T-helper 1 cell treated with Interleukin-12 subunit alpha and Interleukin-12 subunit beta and Interleukin-4 antibody, amounts not matched to agents 30 ng/mL and 1 ng/mL, for 36 hours (primary cell): ENCODE measurements at regions not wholly inside any gene's neighbourhood (a gene's known extent, or its start where the extent isn't known, plus 50 kb on each side); places are given as distances from the start of the nearest gene placed in this dataset.

Experiments used
- intact Hi-C: fragments of 100-400 bp; cut with micrococcal nuclease; formaldehyde crosslinking; loops from one replicate; pipeline ENCODE4 v1.15.1; 2024

- intact Hi-C loops: loop anchor here (1.0 kb wide), 2 partner anchors 25 to 80 kb away; partner anchors contain the start of gene RASD1
These were observed 60.1 kb upstream of the MED9 start for GRCh38 chr17:17416400-17417360.

GRCh38 chr17:17417718-17418181 lies 59.0 kb upstream of the MED9 start:
- intact Hi-C loops: no loop called here

- intact Hi-C loops: no loop called here
These were observed 57.6 kb upstream of the MED9 start for GRCh38 chr17:17419166-17419565.

GRCh38 chr17:17419631-17420030 lies 57.2 kb upstream of the MED9 start:
- intact Hi-C loops: no loop called here

- intact Hi-C loops: no loop called here
These were observed 56.7 kb upstream of the MED9 start for GRCh38 chr17:17420082-17420481.

GRCh38 chr17:17420561-17421269 lies 56.1 kb upstream of the MED9 start:
- intact Hi-C loops: no loop called here

- intact Hi-C loops: no loop called here
These were observed 55.2 kb upstream of the MED9 start for GRCh38 chr17:17421346-17422216.

- intact Hi-C loops: no loop called here
These were observed 54.6 kb upstream of the MED9 start for GRCh38 chr17:17422217-17422610.

GRCh38 chr17:17422641-17423040 lies 54.2 kb upstream of the MED9 start:
- intact Hi-C loops: no loop called here

GRCh38 chr17:17423656-17424055 lies 53.1 kb upstream of the MED9 start:
- intact Hi-C loops: no loop called here

- intact Hi-C loops: no loop called here
These were observed 52.2 kb upstream of the MED9 start for GRCh38 chr17:17424552-17424951.

- intact Hi-C loops: no loop called here
These were observed 51.8 kb upstream of the MED9 start for GRCh38 chr17:17425005-17425404.

GRCh38 chr17:17425591-17425990 lies 51.2 kb upstream of the MED9 start:
- intact Hi-C loops: no loop called here

- intact Hi-C loops: no loop called here
These were observed 50.6 kb upstream of the MED9 start for GRCh38 chr17:17426184-17426583.
